Neural crest cell (in vitro differentiated cells): ENCODE measurements at regions not wholly inside any gene's neighbourhood (a gene's known extent, or its start where the extent isn't known, plus 50 kb on each side); places are given as distances from the start of the nearest gene placed in this dataset.

Experiments used
- DNase-seq: peaks from one replicate; pipeline ENCODE4 v3.0.0; 2021; ENCODE audit warnings: low read depth, mixed read lengths, low spot score
- H3K27ac Mint-ChIP-seq: one replicate; pipeline ENCODE4 v1.8.0; 2021; ENCODE audit warnings: mild to moderate bottlenecking, mixed read lengths; ENCODE audit not compliant: unreplicated experiment
- H3K27me3 Mint-ChIP-seq: 2 replicates; pipeline ENCODE4 v1.8.0; 2021; ENCODE audit warnings: low read depth, mild to moderate bottlenecking, mixed read lengths
- H3K36me3 Mint-ChIP-seq: 2 replicates; pipeline ENCODE4 v1.8.0; 2021; ENCODE audit warnings: low read depth, mild to moderate bottlenecking, mixed read lengths
- H3K4me1 Mint-ChIP-seq: 2 replicates; pipeline ENCODE4 v1.8.0; 2021; ENCODE audit warnings: mixed read lengths
- H3K4me3 Mint-ChIP-seq: one replicate; pipeline ENCODE4 v1.8.0; 2021; ENCODE audit warnings: mild to moderate bottlenecking, mixed read lengths
- H3K9me3 Mint-ChIP-seq: 2 replicates; pipeline ENCODE4 v1.8.0; 2021; ENCODE audit warnings: mixed read lengths
- TF ChIP-seq, protein P1 (sequence below): fragments of 200-600 bp; sonication (generic); conservative IDR thresholded peaks from 2 replicates; pipeline ENCODE4 v1.5.0; 2021; ENCODE audit warnings: antibody characterized with exemption, mild to moderate bottlenecking

GRCh38 chr10:2342206-2342605, 604.9 kb upstream of the ADARB2 start:
- Mint-ChIP-seq H3K36me3 (no peaks in the 10 kb centered on the region), H3K4me3 (no peak overlapping the region), H3K27me3 (no peaks in the 10 kb centered on the region), H3K27ac (no peak overlapping the region), H3K4me1 (no peaks in the 10 kb centered on the region), H3K9me3 (no peaks in the 10 kb centered on the region)
- no peak for DNase-seq
- TF ChIP-seq, protein P1, sequence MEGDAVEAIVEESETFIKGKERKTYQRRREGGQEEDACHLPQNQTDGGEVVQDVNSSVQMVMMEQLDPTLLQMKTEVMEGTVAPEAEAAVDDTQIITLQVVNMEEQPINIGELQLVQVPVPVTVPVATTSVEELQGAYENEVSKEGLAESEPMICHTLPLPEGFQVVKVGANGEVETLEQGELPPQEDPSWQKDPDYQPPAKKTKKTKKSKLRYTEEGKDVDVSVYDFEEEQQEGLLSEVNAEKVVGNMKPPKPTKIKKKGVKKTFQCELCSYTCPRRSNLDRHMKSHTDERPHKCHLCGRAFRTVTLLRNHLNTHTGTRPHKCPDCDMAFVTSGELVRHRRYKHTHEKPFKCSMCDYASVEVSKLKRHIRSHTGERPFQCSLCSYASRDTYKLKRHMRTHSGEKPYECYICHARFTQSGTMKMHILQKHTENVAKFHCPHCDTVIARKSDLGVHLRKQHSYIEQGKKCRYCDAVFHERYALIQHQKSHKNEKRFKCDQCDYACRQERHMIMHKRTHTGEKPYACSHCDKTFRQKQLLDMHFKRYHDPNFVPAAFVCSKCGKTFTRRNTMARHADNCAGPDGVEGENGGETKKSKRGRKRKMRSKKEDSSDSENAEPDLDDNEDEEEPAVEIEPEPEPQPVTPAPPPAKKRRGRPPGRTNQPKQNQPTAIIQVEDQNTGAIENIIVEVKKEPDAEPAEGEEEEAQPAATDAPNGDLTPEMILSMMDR = no peak

DNA sequence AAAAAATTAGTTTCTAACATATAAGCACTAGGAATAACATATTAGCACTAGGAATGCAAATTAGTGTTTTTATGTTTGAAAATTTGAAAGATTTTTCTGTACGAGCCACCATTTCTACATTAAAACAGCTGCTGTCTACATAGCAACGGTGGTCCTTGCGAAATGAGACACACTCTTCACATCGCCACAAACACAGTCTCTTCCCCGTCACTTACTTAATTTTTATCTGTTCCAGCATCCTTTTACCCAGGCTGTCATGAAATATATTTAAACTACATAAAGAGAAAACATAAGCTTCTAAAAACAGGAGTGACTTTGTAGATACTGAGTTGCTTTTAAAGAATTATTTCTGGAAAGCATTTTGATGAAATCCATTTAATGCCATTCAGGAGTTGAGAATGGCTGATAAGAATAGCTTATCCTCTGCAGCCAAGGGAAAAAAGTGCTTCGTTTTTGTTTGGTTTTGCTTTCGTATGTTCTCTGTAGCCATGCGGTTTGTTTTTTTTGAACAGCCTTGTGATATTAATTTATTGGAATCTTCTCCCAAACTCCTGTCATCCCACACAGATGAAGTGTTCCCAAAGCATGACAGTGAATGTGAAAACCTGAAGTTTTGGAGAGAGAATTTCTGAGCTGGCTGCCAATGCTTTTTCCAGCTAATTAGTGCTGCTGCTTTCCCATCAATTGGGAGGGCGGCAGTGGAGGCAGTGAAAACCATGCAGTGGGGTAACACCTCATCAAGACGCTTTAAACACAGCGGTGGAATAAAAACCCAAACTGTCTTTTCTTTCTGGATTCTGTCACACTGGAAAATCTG, 603.7 kb upstream of the ADARB2 start:
- Mint-ChIP-seq H3K9me3 (no peaks in the 10 kb centered on the region), H3K27me3 (no peaks in the 10 kb centered on the region), H3K4me3 (no peak overlapping the region), H3K36me3 (no peaks in the 10 kb centered on the region), H3K4me1 (peaks cover 1% of the 10 kb centered on the region), H3K27ac (no peak overlapping the region)
- no peak for DNase-seq
- TF ChIP-seq, protein P1 = no peak

DNA sequence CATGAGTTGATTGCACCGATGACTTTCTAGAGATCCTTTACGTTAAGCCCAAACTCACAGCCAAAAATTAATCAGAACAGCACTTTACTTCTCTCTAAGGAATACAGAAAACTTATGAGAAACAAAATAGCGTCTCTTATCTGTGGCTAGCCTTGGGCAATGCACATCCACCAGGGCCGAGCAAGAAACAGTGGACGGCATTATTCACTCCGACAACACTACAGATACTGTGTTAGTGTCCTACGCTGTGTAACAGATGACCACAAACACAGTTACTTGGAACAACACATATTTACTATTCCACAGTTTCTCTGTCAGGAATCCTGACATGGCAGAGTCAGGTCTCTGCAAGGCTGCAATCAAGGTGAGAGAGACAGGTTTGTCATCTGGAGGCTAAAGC, 598.3 kb upstream of the ADARB2 start:
- Mint-ChIP-seq H3K9me3 (no peaks in the 10 kb centered on the region), H3K27me3 (no peaks in the 10 kb centered on the region)

GRCh38 chr10:2334575-2334974, 597.2 kb upstream of the ADARB2 start:
- Mint-ChIP-seq H3K27me3 (no peaks in the 10 kb centered on the region), H3K4me1 (peaks cover 18% of the 10 kb centered on the region), H3K36me3 (no peaks in the 10 kb centered on the region), H3K4me3 (no peak overlapping the region), H3K9me3 (no peaks in the 10 kb centered on the region), H3K27ac (no peak overlapping the region)
- TF ChIP-seq, protein P1 = no peak
- DNase-seq = no peak

More for the DNA sequence above, 598.3 kb upstream of the ADARB2 start:
- Mint-ChIP-seq H3K4me3 (no peak overlapping the region), H3K4me1 (peaks cover 18% of the 10 kb centered on the region), H3K27ac (peak overlapping the region; percentile 38), H3K36me3 (no peaks in the 10 kb centered on the region)
- DNase-seq = no peak
- TF ChIP-seq, protein P1 = no peak

GRCh38 chr10:2329082-2329481, 591.8 kb upstream of the ADARB2 start:
- no peak for DNase-seq
- no peaks in the 10 kb centered on the region for H3K36me3 Mint-ChIP-seq
- H3K4me3 Mint-ChIP-seq = no peak overlapping the region
- H3K27ac Mint-ChIP-seq = no peak overlapping the region
- TF ChIP-seq, protein P1 = no peak
- H3K9me3 Mint-ChIP-seq = no peaks in the 10 kb centered on the region
- H3K27me3 Mint-ChIP-seq = no peaks in the 10 kb centered on the region
- H3K4me1 Mint-ChIP-seq = peaks cover 26% of the 10 kb centered on the region
